WI38 (cell line): ENCODE measurements at regions not wholly inside any gene's neighbourhood (a gene's known extent, or its start where the extent isn't known, plus 50 kb on each side); places are given as distances from the start of the nearest gene placed in this dataset.
"Not testable (repeated sequence)": the region's sequence is repeated elsewhere in the genome, so short reads cannot be mapped to it uniquely, and the experiment has no call there.

ENCODE experiments used
- H3K4me3 ChIP-seq: 2 replicates; pipeline ENCODE4 v1.5.1; 2011; ENCODE audit warnings: low read depth, mild to moderate bottlenecking, control low read depth, low read length
- TF ChIP-seq, protein P1 (sequence below): IDR thresholded peaks from 2 replicates; pipeline ENCODE4 v1.5.1; 2012; ENCODE audit warnings: low read depth, mild to moderate bottlenecking, control low read depth, low read length

- no peak overlapping the region for H3K4me3 ChIP-seq
- TF ChIP-seq, protein P1, sequence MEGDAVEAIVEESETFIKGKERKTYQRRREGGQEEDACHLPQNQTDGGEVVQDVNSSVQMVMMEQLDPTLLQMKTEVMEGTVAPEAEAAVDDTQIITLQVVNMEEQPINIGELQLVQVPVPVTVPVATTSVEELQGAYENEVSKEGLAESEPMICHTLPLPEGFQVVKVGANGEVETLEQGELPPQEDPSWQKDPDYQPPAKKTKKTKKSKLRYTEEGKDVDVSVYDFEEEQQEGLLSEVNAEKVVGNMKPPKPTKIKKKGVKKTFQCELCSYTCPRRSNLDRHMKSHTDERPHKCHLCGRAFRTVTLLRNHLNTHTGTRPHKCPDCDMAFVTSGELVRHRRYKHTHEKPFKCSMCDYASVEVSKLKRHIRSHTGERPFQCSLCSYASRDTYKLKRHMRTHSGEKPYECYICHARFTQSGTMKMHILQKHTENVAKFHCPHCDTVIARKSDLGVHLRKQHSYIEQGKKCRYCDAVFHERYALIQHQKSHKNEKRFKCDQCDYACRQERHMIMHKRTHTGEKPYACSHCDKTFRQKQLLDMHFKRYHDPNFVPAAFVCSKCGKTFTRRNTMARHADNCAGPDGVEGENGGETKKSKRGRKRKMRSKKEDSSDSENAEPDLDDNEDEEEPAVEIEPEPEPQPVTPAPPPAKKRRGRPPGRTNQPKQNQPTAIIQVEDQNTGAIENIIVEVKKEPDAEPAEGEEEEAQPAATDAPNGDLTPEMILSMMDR = no peak
These were observed 135.8 kb downstream of the GASK1B start for GRCh38 chr4:158036998-158037397.

DNA sequence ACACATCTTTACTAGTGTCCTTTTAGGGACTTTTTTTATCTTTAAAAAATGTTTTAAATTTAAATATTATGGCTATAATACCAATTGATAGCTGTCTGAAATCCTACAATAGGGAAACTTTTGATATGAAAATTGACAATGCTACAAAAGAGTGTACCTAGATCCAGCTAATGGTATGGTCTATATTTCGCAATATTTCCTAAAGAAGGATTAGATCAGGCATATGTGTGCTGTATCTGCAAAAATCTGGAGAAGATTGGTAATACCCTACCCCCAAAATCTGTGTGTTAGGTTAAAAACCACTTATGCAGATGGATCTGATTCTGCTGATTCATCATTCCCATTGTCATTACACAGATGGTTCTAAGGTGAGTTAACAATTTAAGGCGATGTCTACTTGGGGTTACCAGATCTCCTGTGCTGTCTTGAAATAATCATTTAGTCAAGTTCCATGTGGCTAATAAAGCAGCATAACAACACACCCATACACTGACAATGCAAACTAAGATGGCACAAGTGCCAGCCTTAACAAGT is 137.1 kb downstream of the GASK1B start:
- TF ChIP-seq, protein P1 = no peak
- H3K4me3 ChIP-seq = no peak overlapping the region

DNA sequence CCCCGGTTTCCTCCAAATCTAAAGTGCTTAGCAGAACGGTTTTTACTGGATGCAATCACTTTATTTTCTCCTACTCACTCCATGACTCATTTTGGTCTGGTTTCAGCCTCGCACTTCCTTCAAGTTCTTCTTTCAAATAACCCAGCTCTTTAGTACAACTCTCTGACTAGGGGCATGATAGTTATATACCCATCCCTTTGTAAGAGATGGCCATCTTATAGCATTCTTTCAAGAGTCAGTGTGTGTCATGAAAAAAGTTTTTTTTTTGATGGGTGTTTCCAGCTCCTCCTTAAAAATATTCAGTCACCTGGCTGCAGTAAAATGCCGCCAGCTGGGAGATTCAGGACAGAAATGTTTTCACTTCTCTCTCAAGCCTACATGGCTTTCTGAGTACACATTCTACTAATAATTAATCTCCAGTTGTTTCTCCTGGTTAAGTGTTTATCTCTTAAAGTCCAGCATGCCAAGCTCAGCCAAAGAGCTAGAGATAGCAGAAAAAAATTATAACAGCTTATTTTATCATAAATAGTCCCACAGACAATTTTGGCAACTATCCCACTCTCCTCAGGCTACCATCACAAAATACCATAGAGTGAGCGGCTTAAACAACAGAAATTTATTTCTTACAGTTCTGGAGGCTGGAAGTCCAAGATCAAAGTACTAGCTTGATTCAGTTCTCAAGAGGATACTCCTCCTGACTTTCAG is 139.3 kb downstream of the GASK1B start:
- TF ChIP-seq, protein P1 = no peak
- H3K4me3 ChIP-seq = no peak overlapping the region

- H3K4me3 ChIP-seq = no peak overlapping the region
- TF ChIP-seq, protein P1 = no peak
These were observed 140.0 kb downstream of the GASK1B start for GRCh38 chr4:158032733-158033415.

DNA sequence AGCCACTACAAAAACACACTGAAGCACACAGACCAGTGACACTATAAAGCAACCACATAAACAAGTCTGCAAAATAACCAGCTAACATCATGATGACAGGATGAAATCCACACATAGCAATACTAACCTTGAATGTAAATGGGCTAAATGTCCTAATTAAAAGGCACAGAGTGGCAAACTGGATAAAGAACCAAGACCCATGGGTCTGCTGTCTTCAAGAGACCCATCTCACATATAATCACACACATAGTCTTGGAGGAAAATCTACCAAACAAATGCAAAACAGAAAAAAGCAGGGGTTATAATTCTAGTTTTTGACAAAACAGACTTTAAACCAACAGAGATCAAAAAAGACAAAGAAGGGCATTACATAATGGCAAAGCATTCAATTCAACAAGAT is 144.4 kb downstream of the GASK1B start:
- not testable (repeated sequence) for H3K4me3 ChIP-seq

- no peak overlapping the region for H3K4me3 ChIP-seq
- TF ChIP-seq, protein P1 = no peak
These were observed 147.7 kb downstream of the GASK1B start for GRCh38 chr4:158025131-158025530.

DNA sequence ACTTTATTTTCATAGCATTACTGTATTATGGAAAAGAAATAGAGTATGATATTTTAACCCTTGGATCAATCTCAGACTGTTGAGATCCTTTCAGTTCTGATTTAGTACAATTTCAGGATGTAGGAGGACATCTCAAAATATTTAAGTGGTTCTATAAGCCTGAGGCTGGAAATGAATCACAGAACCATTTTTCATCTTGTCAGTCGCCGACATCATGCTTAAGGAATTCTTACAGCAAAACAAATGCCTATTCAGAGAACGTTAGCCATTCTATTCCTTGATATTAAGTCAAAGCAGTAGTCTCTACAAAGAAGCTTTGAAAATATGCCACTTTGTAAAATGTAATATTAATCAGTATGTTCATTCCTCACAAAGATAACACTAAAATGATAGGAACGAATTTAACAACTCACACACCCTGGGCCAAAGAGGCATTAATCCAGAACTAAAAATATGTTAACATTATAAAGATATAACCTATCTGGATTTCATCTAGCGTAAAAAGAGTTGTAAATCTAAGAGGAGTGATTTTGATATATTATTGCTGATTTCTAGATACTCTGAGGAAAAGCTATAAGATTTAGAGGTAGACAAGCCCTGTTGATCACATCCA is 152.0 kb downstream of the GASK1B start:
- H3K4me3 ChIP-seq = no peak overlapping the region

More for the DNA sequence above, 152.0 kb downstream of the GASK1B start:
- TF ChIP-seq, protein P1 = no peak
